Caco-2 (cell line): ENCODE measurements at regions not wholly inside any gene's neighbourhood (a gene's known extent, or its start where the extent isn't known, plus 50 kb on each side); places are given as distances from the start of the nearest gene placed in this dataset.
A peak's percentile ranks its signal among the peaks of the same experiment; 100 is the strongest.

Source experiments
- BruUV-seq: library from RNA; stranded (reverse); fragments of 400-500 nt; replicated peaks from 2 replicates; lab custom pipeline; 2021; lab: Mats Ljungman, UMichigan
- CTCF ChIA-PET: fragments of 300-600 bp; sonication (Branson Sonifier 250); formaldehyde crosslinking; loops from one replicate; lab custom pipeline; 2022; ENCODE audit warnings: antibody characterized with exemption; lab: Charles Lee
- POLR2A ChIA-PET: fragments of 300-600 bp; sonication (Branson Sonifier 250); formaldehyde crosslinking; loops from one replicate; lab custom pipeline; 2022; ENCODE audit warnings: antibody characterized with exemption; lab: Charles Lee
- DNase-seq, 2 experiments: peaks; one replicate each; pipeline versions ENCODE4 v3.0.0 to v3.0.0-alpha.2; 2020 to 2022
- H3K27me3 ChIP-seq: replicated peaks from 2 replicates; pipeline ENCODE4 v1.6.0; 2011; ENCODE audit warnings: low read length; ENCODE audit not compliant: control insufficient read depth, insufficient read depth
- H3K36me3 ChIP-seq: 2 replicates; pipeline ENCODE4 v1.5.1; 2011; ENCODE audit warnings: low read length; ENCODE audit not compliant: control insufficient read depth, insufficient read depth
- H3K4me1 ChIP-seq: fragments of 250-450 bp; sonication (Bioruptor Pico); 2 replicates; pipeline ENCODE4 v1.5.1; 2020; ENCODE audit warnings: mild to moderate bottlenecking
- H3K4me3 ChIP-seq: 2 replicates; pipeline ENCODE4 v1.5.1; 2011; ENCODE audit warnings: low read depth, mild to moderate bottlenecking, control low read depth, low read length
- H3K9me3 ChIP-seq: fragments of 250-450 bp; sonication (Bioruptor Pico); 2 replicates; pipeline ENCODE4 v1.5.1; 2020; ENCODE audit warnings: mild to moderate bottlenecking, moderate library complexity
- H3K27ac Mint-ChIP-seq: one replicate; pipeline ENCODE4 v1.8.0; 2022; ENCODE audit warnings: mixed read lengths; ENCODE audit not compliant: unreplicated experiment
- H3K27me3 Mint-ChIP-seq: one replicate; pipeline ENCODE4 v1.8.0; 2022; ENCODE audit warnings: mixed read lengths; ENCODE audit not compliant: insufficient read depth, unreplicated experiment
- H3K36me3 Mint-ChIP-seq: one replicate; pipeline ENCODE4 v1.8.0; 2022; ENCODE audit warnings: mild to moderate bottlenecking, mixed read lengths; ENCODE audit not compliant: insufficient read depth, unreplicated experiment
- H3K4me1 Mint-ChIP-seq: one replicate; pipeline ENCODE4 v1.8.0; 2022; ENCODE audit warnings: low read depth, mixed read lengths; ENCODE audit not compliant: unreplicated experiment
- H3K4me3 Mint-ChIP-seq: one replicate; pipeline ENCODE4 v1.8.0; 2022; ENCODE audit warnings: mild to moderate bottlenecking, moderate library complexity, mixed read lengths; ENCODE audit not compliant: unreplicated experiment
- H3K9me3 Mint-ChIP-seq: one replicate; pipeline ENCODE4 v1.8.0; 2022; ENCODE audit warnings: mixed read lengths; ENCODE audit not compliant: unreplicated experiment
- intact Hi-C: fragments of 100-400 bp; cut with micrococcal nuclease; formaldehyde crosslinking; loops from one replicate; pipeline ENCODE4 v1.10.0; 2022; ENCODE audit not compliant: unreplicated experiment
- TF ChIP-seq, protein P1 (sequence below), 2 experiments: fragments of 200-600 bp in 1 of 2; IDR thresholded peaks; 1 replicate in 1 of 2; 2 replicates in 1 of 2; pipeline versions ENCODE4 v1.5.1 to v1.8.0; 2011 to 2022; ENCODE audit warnings: antibody characterized with exemption in 1 of 2, control low read depth in 1 of 2, inconsistent platforms in 1 of 2, low read depth in 1 of 2, low read length in 1 of 2, mild to moderate bottlenecking in 1 of 2, moderate library complexity in 1 of 2; ENCODE audit not compliant: insufficient read depth in 1 of 2, severe bottlenecking in 1 of 2, unreplicated experiment in 1 of 2

- peaks cover 19% of the 10 kb centered on the region for H3K9me3 Mint-ChIP-seq
- TF ChIP-seq, protein P1, sequence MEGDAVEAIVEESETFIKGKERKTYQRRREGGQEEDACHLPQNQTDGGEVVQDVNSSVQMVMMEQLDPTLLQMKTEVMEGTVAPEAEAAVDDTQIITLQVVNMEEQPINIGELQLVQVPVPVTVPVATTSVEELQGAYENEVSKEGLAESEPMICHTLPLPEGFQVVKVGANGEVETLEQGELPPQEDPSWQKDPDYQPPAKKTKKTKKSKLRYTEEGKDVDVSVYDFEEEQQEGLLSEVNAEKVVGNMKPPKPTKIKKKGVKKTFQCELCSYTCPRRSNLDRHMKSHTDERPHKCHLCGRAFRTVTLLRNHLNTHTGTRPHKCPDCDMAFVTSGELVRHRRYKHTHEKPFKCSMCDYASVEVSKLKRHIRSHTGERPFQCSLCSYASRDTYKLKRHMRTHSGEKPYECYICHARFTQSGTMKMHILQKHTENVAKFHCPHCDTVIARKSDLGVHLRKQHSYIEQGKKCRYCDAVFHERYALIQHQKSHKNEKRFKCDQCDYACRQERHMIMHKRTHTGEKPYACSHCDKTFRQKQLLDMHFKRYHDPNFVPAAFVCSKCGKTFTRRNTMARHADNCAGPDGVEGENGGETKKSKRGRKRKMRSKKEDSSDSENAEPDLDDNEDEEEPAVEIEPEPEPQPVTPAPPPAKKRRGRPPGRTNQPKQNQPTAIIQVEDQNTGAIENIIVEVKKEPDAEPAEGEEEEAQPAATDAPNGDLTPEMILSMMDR (IDR thresholded peaks at IDR 0.05; ENCODE audit: insufficient read depth in 1 of 2, low read depth in 1 of 2, low read length in 1 of 2, severe bottlenecking in 1 of 2, unreplicated experiment in 1 of 2), result no peak
- POLR2A ChIA-PET, result no interaction called here
- no peak overlapping the region for H3K4me3 ChIP-seq
- H3K36me3 Mint-ChIP-seq, result peaks cover 6% of the 10 kb centered on the region
- BruUV-seq, result no TSS peak
- H3K4me1 ChIP-seq, result peaks cover 58% of the 10 kb centered on the region
- peaks cover 2% of the 10 kb centered on the region; the same call in 1 of the 2 replicates for H3K36me3 ChIP-seq
- H3K4me1 Mint-ChIP-seq, result peaks cover 18% of the 10 kb centered on the region
- H3K27ac Mint-ChIP-seq, result peak overlapping the region; percentile 55
- H3K27me3 Mint-ChIP-seq, result no peaks in the 10 kb centered on the region
- DNase-seq, result no peak
- no peak overlapping the region for H3K4me3 Mint-ChIP-seq
- H3K27me3 ChIP-seq, result no peaks in the 10 kb centered on the region
- intact Hi-C loops, result no loop called here
- H3K9me3 ChIP-seq, result 0 out of 2 replicates have a peak, but pooled peaks cover 7% of the 10 kb centered on the region
- CTCF ChIA-PET, result interaction anchor here (0.6 kb wide), 1 partner anchor 456 kb away, joined by 3 read pairs; no protein-coding TSS in a partner anchor
Measured at GRCh38 chr2:16398486-16399043, 267.1 kb downstream of the CYRIA start.

DNA sequence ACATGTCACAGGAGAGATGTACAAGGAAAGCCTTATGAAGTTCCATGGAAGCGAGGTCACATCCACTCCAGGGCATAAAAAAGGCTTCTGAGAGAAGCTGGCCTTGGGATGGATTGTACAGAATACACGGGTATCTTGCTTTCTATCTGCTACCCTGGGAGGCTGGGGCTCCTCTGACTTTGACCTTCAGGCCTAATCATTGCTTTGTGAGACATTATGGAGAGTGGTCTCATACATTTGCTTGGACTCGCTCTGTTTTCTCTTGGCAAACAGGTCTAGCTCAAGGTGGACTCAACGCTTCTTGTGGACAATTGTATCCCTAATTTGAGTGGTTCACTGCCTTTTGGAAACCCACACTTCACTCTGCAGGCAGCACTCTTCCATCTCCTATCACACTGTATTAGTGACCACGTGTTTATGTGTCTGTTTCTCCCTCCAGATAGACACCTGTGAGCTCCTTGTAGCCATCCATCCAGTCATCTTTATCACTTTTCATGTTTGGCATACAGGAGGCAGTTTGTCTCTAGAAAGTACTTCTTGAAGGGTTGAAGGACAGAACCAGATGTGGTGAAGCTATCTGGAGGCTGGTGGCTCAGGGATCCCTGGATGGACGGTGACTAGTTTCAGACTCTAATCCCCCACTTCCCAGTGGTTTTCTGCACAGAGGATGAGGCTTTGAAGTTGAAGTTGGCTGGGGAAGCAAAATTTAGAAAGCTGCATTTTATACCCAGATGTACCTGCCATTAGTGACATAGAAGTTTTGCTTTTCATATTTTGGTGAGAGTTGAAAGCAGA is 267.8 kb downstream of the CYRIA start:
- POLR2A ChIA-PET, result no interaction called here

DNA sequence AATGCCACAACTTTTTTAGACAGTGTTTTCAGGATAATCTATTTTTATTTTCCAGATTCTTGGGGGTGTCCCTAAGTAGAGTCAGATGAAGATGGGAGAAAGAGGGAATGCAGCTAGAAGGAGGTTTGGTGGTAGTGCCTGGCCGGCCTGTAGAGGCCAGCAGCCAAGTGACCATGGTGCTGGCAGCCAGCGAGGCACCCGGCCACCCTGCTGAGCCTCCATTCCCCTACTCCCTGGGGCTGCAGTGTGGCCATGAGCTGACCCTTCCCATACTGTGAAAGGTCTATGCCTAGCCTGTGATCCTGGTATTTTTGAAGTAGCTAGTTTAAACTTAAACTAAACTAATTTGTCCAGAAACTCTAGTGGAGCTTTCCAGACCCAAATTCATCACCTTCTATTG is 268.6 kb downstream of the CYRIA start:
- no peaks in the 10 kb centered on the region for H3K27me3 Mint-ChIP-seq
- no peak overlapping the region for H3K4me3 ChIP-seq
- H3K4me1 ChIP-seq, result peaks cover 66% of the 10 kb centered on the region
- no peak overlapping the region for H3K27ac Mint-ChIP-seq
- TF ChIP-seq, protein P1 (IDR thresholded peaks at IDR 0.05; ENCODE audit: insufficient read depth in 1 of 2, low read depth in 1 of 2, low read length in 1 of 2, severe bottlenecking in 1 of 2, unreplicated experiment in 1 of 2), result no peak
- no peaks in the 10 kb centered on the region for H3K27me3 ChIP-seq
- no peak for DNase-seq
- CTCF ChIA-PET, result interaction anchor here (1.0 kb wide), 1 partner anchor 11 kb away, joined by 4 read pairs; no protein-coding TSS in a partner anchor
- H3K36me3 ChIP-seq, result 0 out of 2 replicates have a peak, but pooled peaks cover 2% of the 10 kb centered on the region
- H3K36me3 Mint-ChIP-seq, result peaks cover 6% of the 10 kb centered on the region
- H3K9me3 Mint-ChIP-seq, result peaks cover 9% of the 10 kb centered on the region
- POLR2A ChIA-PET, result no interaction called here
- 0 out of 2 replicates have a peak, but pooled peaks cover 7% of the 10 kb centered on the region for H3K9me3 ChIP-seq
- H3K4me1 Mint-ChIP-seq, result peaks cover 25% of the 10 kb centered on the region
- H3K4me3 Mint-ChIP-seq, result no peak overlapping the region
- intact Hi-C loops, result no loop called here
- BruUV-seq, result no TSS peak

More for the DNA sequence above, 267.8 kb downstream of the CYRIA start:
- H3K27me3 Mint-ChIP-seq, result no peaks in the 10 kb centered on the region
- H3K4me1 Mint-ChIP-seq, result peaks cover 18% of the 10 kb centered on the region
- no peak for DNase-seq
- TF ChIP-seq, protein P1 (IDR thresholded peaks at IDR 0.05; ENCODE audit: insufficient read depth in 1 of 2, low read depth in 1 of 2, low read length in 1 of 2, severe bottlenecking in 1 of 2, unreplicated experiment in 1 of 2), result no peak
- peaks cover 14% of the 10 kb centered on the region for H3K9me3 Mint-ChIP-seq
- CTCF ChIA-PET, result interaction anchor here (1.0 kb wide), 1 partner anchor 10 kb away, joined by 4 read pairs; no protein-coding TSS in a partner anchor
- H3K4me3 Mint-ChIP-seq, result no peak overlapping the region
- Histone ChIP-seq H3K9me3 (0 out of 2 replicates have a peak, but pooled peaks cover 7% of the 10 kb centered on the region), H3K27me3 (no peaks in the 10 kb centered on the region), H3K4me1 (peaks cover 63% of the 10 kb centered on the region), H3K36me3 (peaks cover 2% of the 10 kb centered on the region; the same call in 1 of the 2 replicates), H3K4me3 (no peak overlapping the region)
- BruUV-seq, result no TSS peak
- H3K36me3 Mint-ChIP-seq, result peaks cover 6% of the 10 kb centered on the region
- H3K27ac Mint-ChIP-seq, result peak overlapping the region; percentile 48
- intact Hi-C loops, result no loop called here
